Retinal pigment epithelial cell (primary cell): ENCODE measurements at regions not wholly inside any gene's neighbourhood (a gene's known extent, or its start where the extent isn't known, plus 50 kb on each side); places are given as distances from the start of the nearest gene placed in this dataset.

Experiments used
- DNase-seq: peaks from one replicate; pipeline ENCODE4 v3.0.0-alpha.2; 2010; ENCODE audit warnings: low read depth
- H3K4me3 ChIP-seq: 2 replicates; pipeline ENCODE4 v1.5.1; 2011; ENCODE audit warnings: mild to moderate bottlenecking, low read length, control low read depth, moderate library complexity
- CTCF ChIP-seq: conservative IDR thresholded peaks from 2 replicates; pipeline ENCODE4 v1.5.1; 2011; ENCODE audit warnings: low read depth, low read length, control low read depth, inconsistent platforms

- TF ChIP-seq CTCF = no peak
- no peak overlapping the region for H3K4me3 ChIP-seq
- no peak for DNase-seq
These were observed 573.8 kb upstream of the MIR17HG start for GRCh38 chr13:90773681-90774080.

- no peak for TF ChIP-seq CTCF
- H3K4me3 ChIP-seq = no peak overlapping the region
- DNase-seq = no peak
These were observed 571.3 kb upstream of the MIR17HG start for GRCh38 chr13:90776051-90776748.

GRCh38 chr13:90783273-90783672, 564.2 kb upstream of the MIR17HG start:
- no peak overlapping the region for H3K4me3 ChIP-seq

GRCh38 chr13:90787007-90787406, 560.5 kb upstream of the MIR17HG start:
- DNase-seq = no peak
- TF ChIP-seq CTCF = no peak
- no peak overlapping the region for H3K4me3 ChIP-seq

More at GRCh38 chr13:90783273-90783672, 564.2 kb upstream of the MIR17HG start:
- DNase-seq = no peak
- TF ChIP-seq CTCF = no peak

- no peak for DNase-seq
- no peak for TF ChIP-seq CTCF
- no peak overlapping the region for H3K4me3 ChIP-seq
These were observed 555.2 kb upstream of the MIR17HG start for GRCh38 chr13:90792335-90792734.

GRCh38 chr13:90793261-90793820, 554.1 kb upstream of the MIR17HG start:
- H3K4me3 ChIP-seq = no peak overlapping the region
- TF ChIP-seq CTCF = no peak
- peak; percentile 6 for DNase-seq

- DNase-seq = no peak
- TF ChIP-seq CTCF = no peak
- no peak overlapping the region for H3K4me3 ChIP-seq
These were observed 551.0 kb upstream of the MIR17HG start for GRCh38 chr13:90796474-90796873.
